HCT116 (cell line): ENCODE measurements at regions not wholly inside any gene's neighbourhood (a gene's known extent, or its start where the extent isn't known, plus 50 kb on each side); places are given as distances from the start of the nearest gene placed in this dataset.

Experiments
- ELF1 ChIP-seq: IDR thresholded peaks from 2 replicates; pipeline ENCODE4 v1.6.1; 2012; ENCODE audit warnings: low read depth, borderline replicate concordance
- EZH2 ChIP-seq: fragments of 200-600 bp; sonication (generic); IDR thresholded peaks from 2 replicates; pipeline ENCODE4 v1.6.1; 2017; ENCODE audit warnings: antibody characterized with exemption, mixed run types
- EZH2phosphoT487 ChIP-seq: fragments of 200-600 bp; IDR thresholded peaks from 2 replicates; pipeline ENCODE4 v1.6.1; 2018; ENCODE audit warnings: antibody characterized with exemption, borderline replicate concordance
- FOSL1 ChIP-seq: IDR thresholded peaks from 2 replicates; pipeline ENCODE4 v1.6.1; 2012; ENCODE audit warnings: low read depth
- POLR2A ChIP-seq: IDR thresholded peaks from 2 replicates; pipeline ENCODE4 v1.7.0; 2011; ENCODE audit warnings: borderline replicate concordance; ENCODE audit not compliant: insufficient read depth, insufficient read length; ENCODE audit errors: extremely low read depth
- POLR2AphosphoS5 ChIP-seq: IDR thresholded peaks from 2 replicates; pipeline ENCODE4 v1.6.1; 2011; ENCODE audit warnings: mild to moderate bottlenecking, low read depth, low read length, moderate library complexity
- SRF ChIP-seq: IDR thresholded peaks from 2 replicates; pipeline ENCODE4 v1.6.1; 2012; ENCODE audit warnings: low read depth
- TCF7L2 ChIP-seq: IDR thresholded peaks from 2 replicates; pipeline ENCODE4 v1.7.0; 2011; ENCODE audit warnings: borderline replicate concordance, inconsistent platforms; ENCODE audit not compliant: insufficient read depth, insufficient read length; ENCODE audit errors: extremely low read depth
- YY1 ChIP-seq: IDR thresholded peaks from 2 replicates; pipeline ENCODE4 v1.6.1; 2011; ENCODE audit warnings: low read length, low read depth, moderate library complexity, mild to moderate bottlenecking; ENCODE audit not compliant: insufficient replicate concordance; ENCODE audit errors: extremely low read depth
- ZNF274 ChIP-seq: fragments of 200-500 bp; sonication (Bioruptor generic); IDR thresholded peaks from 2 replicates; pipeline ENCODE4 v1.6.1; 2014; ENCODE audit warnings: mild to moderate bottlenecking, low read depth, low read length, inconsistent platforms
- TF ChIP-seq, protein P1 (sequence below), 3 experiments: fragments of 200-600 bp in 1 of 3; sonication (generic) in 1 of 3; IDR thresholded peaks in 2 of 3; conservative IDR thresholded peaks in 1 of 3; 2 replicates each; pipeline ENCODE4 v1.5.1; 2012 to 2017; ENCODE audit warnings: low read depth in 2 of 3, low read length in 2 of 3, antibody characterized with exemption in 1 of 3, borderline replicate concordance in 1 of 3, control low read depth in 1 of 3, mild to moderate bottlenecking in 1 of 3, mixed read lengths in 1 of 3, mixed run types in 1 of 3, moderate library complexity in 1 of 3; ENCODE audit not compliant: insufficient read depth in 1 of 3
- TF ChIP-seq, protein P2 (sequence below): IDR thresholded peaks from 2 replicates; pipeline ENCODE4 v1.6.1; 2012; ENCODE audit warnings: low read depth

DNA sequence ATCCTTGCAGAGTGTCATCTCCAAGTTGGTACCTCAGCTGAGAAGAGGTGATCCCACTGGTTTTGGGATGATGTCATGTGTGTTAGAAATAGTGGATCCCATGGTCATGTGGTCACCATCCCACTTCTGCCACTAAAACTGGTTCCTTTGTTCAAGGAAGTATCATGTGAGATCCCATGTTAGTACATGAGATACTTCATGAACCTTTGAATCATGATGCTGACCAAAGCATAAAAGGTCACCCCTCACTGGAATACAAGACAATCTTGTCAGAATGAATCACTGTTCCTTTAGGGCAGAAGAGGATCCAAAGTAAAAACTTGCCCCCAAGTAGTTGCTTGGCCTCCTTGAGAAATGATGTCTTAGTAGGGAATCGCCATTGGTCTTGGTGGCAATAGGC lies 150.9 kb upstream of the MOCS2 start:
- TF ChIP-seq, protein P1, sequence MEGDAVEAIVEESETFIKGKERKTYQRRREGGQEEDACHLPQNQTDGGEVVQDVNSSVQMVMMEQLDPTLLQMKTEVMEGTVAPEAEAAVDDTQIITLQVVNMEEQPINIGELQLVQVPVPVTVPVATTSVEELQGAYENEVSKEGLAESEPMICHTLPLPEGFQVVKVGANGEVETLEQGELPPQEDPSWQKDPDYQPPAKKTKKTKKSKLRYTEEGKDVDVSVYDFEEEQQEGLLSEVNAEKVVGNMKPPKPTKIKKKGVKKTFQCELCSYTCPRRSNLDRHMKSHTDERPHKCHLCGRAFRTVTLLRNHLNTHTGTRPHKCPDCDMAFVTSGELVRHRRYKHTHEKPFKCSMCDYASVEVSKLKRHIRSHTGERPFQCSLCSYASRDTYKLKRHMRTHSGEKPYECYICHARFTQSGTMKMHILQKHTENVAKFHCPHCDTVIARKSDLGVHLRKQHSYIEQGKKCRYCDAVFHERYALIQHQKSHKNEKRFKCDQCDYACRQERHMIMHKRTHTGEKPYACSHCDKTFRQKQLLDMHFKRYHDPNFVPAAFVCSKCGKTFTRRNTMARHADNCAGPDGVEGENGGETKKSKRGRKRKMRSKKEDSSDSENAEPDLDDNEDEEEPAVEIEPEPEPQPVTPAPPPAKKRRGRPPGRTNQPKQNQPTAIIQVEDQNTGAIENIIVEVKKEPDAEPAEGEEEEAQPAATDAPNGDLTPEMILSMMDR (IDR thresholded peaks at IDR 0.05 in 2 of 3, conservative IDR thresholded peaks at IDR 0.05 in 1 of 3; ENCODE audit: borderline replicate concordance in 1 of 3, insufficient read depth in 1 of 3, low read depth in 2 of 3, low read length in 2 of 3): no peak
- TF ChIP-seq POLR2A (no peak), TCF7L2 (no peak), EZH2 (no peak), EZH2phosphoT487 (no peak), SRF (no peak), POLR2AphosphoS5 (no peak), ZNF274 (no peak), YY1 (no peak), ELF1 (no peak), FOSL1 (no peak)
- TF ChIP-seq, protein P2, sequence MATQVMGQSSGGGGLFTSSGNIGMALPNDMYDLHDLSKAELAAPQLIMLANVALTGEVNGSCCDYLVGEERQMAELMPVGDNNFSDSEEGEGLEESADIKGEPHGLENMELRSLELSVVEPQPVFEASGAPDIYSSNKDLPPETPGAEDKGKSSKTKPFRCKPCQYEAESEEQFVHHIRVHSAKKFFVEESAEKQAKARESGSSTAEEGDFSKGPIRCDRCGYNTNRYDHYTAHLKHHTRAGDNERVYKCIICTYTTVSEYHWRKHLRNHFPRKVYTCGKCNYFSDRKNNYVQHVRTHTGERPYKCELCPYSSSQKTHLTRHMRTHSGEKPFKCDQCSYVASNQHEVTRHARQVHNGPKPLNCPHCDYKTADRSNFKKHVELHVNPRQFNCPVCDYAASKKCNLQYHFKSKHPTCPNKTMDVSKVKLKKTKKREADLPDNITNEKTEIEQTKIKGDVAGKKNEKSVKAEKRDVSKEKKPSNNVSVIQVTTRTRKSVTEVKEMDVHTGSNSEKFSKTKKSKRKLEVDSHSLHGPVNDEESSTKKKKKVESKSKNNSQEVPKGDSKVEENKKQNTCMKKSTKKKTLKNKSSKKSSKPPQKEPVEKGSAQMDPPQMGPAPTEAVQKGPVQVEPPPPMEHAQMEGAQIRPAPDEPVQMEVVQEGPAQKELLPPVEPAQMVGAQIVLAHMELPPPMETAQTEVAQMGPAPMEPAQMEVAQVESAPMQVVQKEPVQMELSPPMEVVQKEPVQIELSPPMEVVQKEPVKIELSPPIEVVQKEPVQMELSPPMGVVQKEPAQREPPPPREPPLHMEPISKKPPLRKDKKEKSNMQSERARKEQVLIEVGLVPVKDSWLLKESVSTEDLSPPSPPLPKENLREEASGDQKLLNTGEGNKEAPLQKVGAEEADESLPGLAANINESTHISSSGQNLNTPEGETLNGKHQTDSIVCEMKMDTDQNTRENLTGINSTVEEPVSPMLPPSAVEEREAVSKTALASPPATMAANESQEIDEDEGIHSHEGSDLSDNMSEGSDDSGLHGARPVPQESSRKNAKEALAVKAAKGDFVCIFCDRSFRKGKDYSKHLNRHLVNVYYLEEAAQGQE: no peak
